ENCODE measurements at regions not wholly inside any gene's neighbourhood (a gene's known extent, or its start where the extent isn't known, plus 50 kb on each side); places are given as distances from the start of the nearest gene placed in this dataset.

- TF ChIP-seq, protein P1, sequence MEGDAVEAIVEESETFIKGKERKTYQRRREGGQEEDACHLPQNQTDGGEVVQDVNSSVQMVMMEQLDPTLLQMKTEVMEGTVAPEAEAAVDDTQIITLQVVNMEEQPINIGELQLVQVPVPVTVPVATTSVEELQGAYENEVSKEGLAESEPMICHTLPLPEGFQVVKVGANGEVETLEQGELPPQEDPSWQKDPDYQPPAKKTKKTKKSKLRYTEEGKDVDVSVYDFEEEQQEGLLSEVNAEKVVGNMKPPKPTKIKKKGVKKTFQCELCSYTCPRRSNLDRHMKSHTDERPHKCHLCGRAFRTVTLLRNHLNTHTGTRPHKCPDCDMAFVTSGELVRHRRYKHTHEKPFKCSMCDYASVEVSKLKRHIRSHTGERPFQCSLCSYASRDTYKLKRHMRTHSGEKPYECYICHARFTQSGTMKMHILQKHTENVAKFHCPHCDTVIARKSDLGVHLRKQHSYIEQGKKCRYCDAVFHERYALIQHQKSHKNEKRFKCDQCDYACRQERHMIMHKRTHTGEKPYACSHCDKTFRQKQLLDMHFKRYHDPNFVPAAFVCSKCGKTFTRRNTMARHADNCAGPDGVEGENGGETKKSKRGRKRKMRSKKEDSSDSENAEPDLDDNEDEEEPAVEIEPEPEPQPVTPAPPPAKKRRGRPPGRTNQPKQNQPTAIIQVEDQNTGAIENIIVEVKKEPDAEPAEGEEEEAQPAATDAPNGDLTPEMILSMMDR (conservative IDR thresholded peaks at IDR 0.05) = no peak
These were observed 51.5 kb upstream of the NR3C1 start for GRCh38 chr5:143454936-143455516.

More at GRCh38 chr5:143454936-143455516, 51.5 kb upstream of the NR3C1 start:
- H3K27me3 Mint-ChIP-seq (ENCODE audit: low read depth) = no peaks in the 10 kb centered on the region; the same call in 1 of the 2 replicates
- no peak overlapping the region for H3K27ac ChIP-seq (ENCODE audit: insufficient read length, low read depth, low read length)
- H3K36me3 Mint-ChIP-seq (ENCODE audit: insufficient read depth in 1 of 3, low read depth in 3 of 3) = no peaks in the 10 kb centered on the region
- H2BK15ac ChIP-seq (ENCODE audit: low read depth, low read length) = no peak overlapping the region
- no peak overlapping the region for H4K5ac ChIP-seq (ENCODE audit: insufficient read length, low read depth, low read length)
- no peak overlapping the region for H3K14ac ChIP-seq (ENCODE audit: insufficient read depth, low read length)
- H3K4ac ChIP-seq (ENCODE audit: low read depth, low read length) = no peak overlapping the region
- H4K8ac ChIP-seq (replicated peaks; ENCODE audit: insufficient read length, low read depth, low read length) = no peak overlapping the region
- no peak overlapping the region for H3T11ph ChIP-seq (ENCODE audit: low read length)
- H2BK5ac ChIP-seq (ENCODE audit: insufficient read length, low read length) = no peak overlapping the region
- H3K4me1 ChIP-seq (ENCODE audit: insufficient read depth, low read length) = no peaks in the 10 kb centered on the region
- no peak overlapping the region for H3K18ac ChIP-seq (ENCODE audit: insufficient read length, low read depth, low read length)
- H3K9ac ChIP-seq (ENCODE audit: extremely low read depth, insufficient read length, low read length) = no peak overlapping the region
- DNase-seq = no peak
- no peak overlapping the region for H2AFZ ChIP-seq (ENCODE audit: low read length)
- no peak overlapping the region for H3K23ac ChIP-seq (ENCODE audit: insufficient read length, low read depth, low read length)
- H3K9me3 ChIP-seq (ENCODE audit: control insufficient read depth, low read depth, low read length) = no peaks in the 10 kb centered on the region
- H3K9me3 Mint-ChIP-seq = no peaks in the 10 kb centered on the region
- WGBS (ENCODE audit: extremely low coverage, insufficient read length, low lambda C conversion rate) = no CpG with 5 or more reads among the region's 6 CpGs
- no peaks in the 10 kb centered on the region for H3K79me2 ChIP-seq (ENCODE audit: insufficient read depth, low read length)
- H2BK12ac ChIP-seq (ENCODE audit: insufficient read length, low read depth, low read length) = no peak overlapping the region
- peaks cover 4 to 5% of the 10 kb centered on the region in 2 experiments for H3K4me1 Mint-ChIP-seq
- H4K20me1 ChIP-seq (ENCODE audit: control insufficient read depth, insufficient read depth, insufficient read length) = no peaks in the 10 kb centered on the region
- no peak overlapping the region for H3K4me2 ChIP-seq (ENCODE audit: insufficient read depth, insufficient read length, low read length)
- no peak overlapping the region for H2AK5ac ChIP-seq (ENCODE audit: insufficient read length, low read length)
- no peaks in the 10 kb centered on the region for H3K79me1 ChIP-seq (ENCODE audit: insufficient read depth, low read depth, low read length, poor library complexity, severe bottlenecking)
- no peaks in the 10 kb centered on the region for H3K27me3 ChIP-seq (ENCODE audit: insufficient read depth, low read length)
- H3K27ac Mint-ChIP-seq = no peak overlapping the region
- H4K91ac ChIP-seq (ENCODE audit: insufficient read length, low read depth, low read length) = no peak overlapping the region
- H2BK20ac ChIP-seq (ENCODE audit: low read depth, low read length, poor library complexity, severe bottlenecking) = no peak overlapping the region
- no peaks in the 10 kb centered on the region for H3K23me2 ChIP-seq (ENCODE audit: insufficient read length, low read depth, low read length, poor library complexity, severe bottlenecking)
- no peak overlapping the region for H3K4me3 Mint-ChIP-seq
- H3K56ac ChIP-seq (ENCODE audit: insufficient read length, low read depth, low read length) = no peak overlapping the region
- no peak overlapping the region for H2BK120ac ChIP-seq (ENCODE audit: low read depth, low read length, poor library complexity, severe bottlenecking)

Measured in H9 (cell line).